HCT116 (cell line): ENCODE measurements at regions not wholly inside any gene's neighbourhood (a gene's known extent, or its start where the extent isn't known, plus 50 kb on each side); places are given as distances from the start of the nearest gene placed in this dataset.

Source experiments
- ATAC-seq: fragments of 200-7000 bp; cut with Tn5 transposase; 2 replicates; pipeline ENCODE4 v1.9.1; 2020; ENCODE audit warnings: mild to moderate bottlenecking, moderate library complexity
- BruUV-seq: library from RNA; stranded (reverse); fragments of 400-500 nt; replicated peaks from 2 replicates; lab custom pipeline; 2021; lab: Mats Ljungman, UMichigan
- CTCF ChIA-PET: fragments of 300-600 bp; sonication (Branson Sonifier 250); formaldehyde crosslinking; loops from one replicate; lab custom pipeline; 2021; ENCODE audit warnings: antibody characterized with exemption; lab: Charles Lee
- POLR2A ChIA-PET: fragments of 300-600, 350-600 bp; sonication (Branson Sonifier 250); formaldehyde crosslinking; loops from one replicate; lab custom pipeline; 2021; ENCODE audit warnings: antibody characterized with exemption; lab: Charles Lee
- RAD21 ChIA-PET, 2 experiments: fragments of 300-600 bp; sonication (Branson Sonifier 250); formaldehyde crosslinking; loops; one replicate each; lab custom pipeline; 2023; ENCODE audit warnings: low total read pairs in 2 of 2; ENCODE audit not compliant: uncharacterized antibody in 2 of 2, unreplicated experiment in 2 of 2, low non-redundant PET in 1 of 2; lab: Charles Lee
- DNase-seq: peaks from one replicate; pipeline ENCODE4 v3.0.0-alpha.2; 2010; ENCODE audit warnings: low read depth, low spot score
- H2AFZ ChIP-seq: fragments of 200-600 bp; shearing (Covaris generic), sonication (generic); 2 replicates; pipeline ENCODE4 v1.6.1; 2017; ENCODE audit warnings: low read depth, mixed run types, mixed read lengths, antibody characterized with exemption, low read length; ENCODE audit not compliant: poor library complexity, severe bottlenecking
- H3K27ac ChIP-seq: 2 replicates; pipeline ENCODE4 v1.5.1; 2012; ENCODE audit warnings: low read depth, low read length
- H3K27me3 ChIP-seq: fragments of 200-600 bp; sonication (generic); 2 replicates; pipeline ENCODE4 v1.6.1; 2016; ENCODE audit warnings: mixed run types, low read length, mixed read lengths; ENCODE audit not compliant: insufficient read depth
- H3K36me3 ChIP-seq, 2 experiments: fragments of 200-500 bp in 1 of 2; fragments of 200-600 bp in 1 of 2; sonication (Bioruptor generic) in 1 of 2; sonication (generic) in 1 of 2; 2 replicates each; pipeline versions ENCODE4 v1.5.1 to v1.6.1; 2014 to 2016; ENCODE audit warnings: low read length in 2 of 2, inconsistent platforms in 1 of 2, mixed read lengths in 1 of 2, mixed run types in 1 of 2; ENCODE audit not compliant: insufficient read depth in 2 of 2, control insufficient read depth in 1 of 2
- H3K4me1 ChIP-seq, 2 experiments: fragments of 200-600 bp in 1 of 2; sonication (generic) in 1 of 2; 2 replicates each; pipeline versions ENCODE4 v1.5.1 to v1.6.1; 2012 to 2017; ENCODE audit warnings: low read length in 2 of 2, inconsistent platforms in 1 of 2, mild to moderate bottlenecking in 1 of 2, mixed read lengths in 1 of 2, mixed run types in 1 of 2, moderate library complexity in 1 of 2; ENCODE audit not compliant: insufficient read depth in 2 of 2, control insufficient read depth in 1 of 2
- H3K4me2 ChIP-seq: fragments of 200-600 bp; sonication (generic); 2 replicates; pipeline ENCODE4 v1.6.1; 2017; ENCODE audit warnings: mixed run types, low read length, mixed read lengths
- H3K4me3 ChIP-seq, 2 experiments: fragments of 200-600 bp in 1 of 2; sonication (generic) in 1 of 2; replicated peaks in 1 of 2; 2 replicates each; pipeline ENCODE4 v1.5.1; 2011 to 2016; ENCODE audit warnings: low read length in 2 of 2, control low read depth in 1 of 2, low read depth in 1 of 2, mild to moderate bottlenecking in 1 of 2, mixed read lengths in 1 of 2, mixed run types in 1 of 2
- H3K79me2 ChIP-seq: fragments of 200-600 bp; sonication (generic); 2 replicates; pipeline ENCODE4 v1.6.1; 2017; ENCODE audit warnings: mild to moderate bottlenecking, mixed run types, low read length, moderate library complexity, mixed read lengths; ENCODE audit not compliant: insufficient read depth
- H3K9ac ChIP-seq: fragments of 200-600 bp; sonication (generic); 2 replicates; pipeline ENCODE4 v1.6.1; 2016; ENCODE audit warnings: low read length, mixed read lengths
- H3K9me2 ChIP-seq: fragments of 200-600 bp; sonication (generic), shearing (Covaris generic); 2 replicates; pipeline ENCODE4 v1.6.1; 2017; ENCODE audit warnings: mixed run types, mild to moderate bottlenecking, moderate library complexity; ENCODE audit not compliant: insufficient read depth
- H3K9me3 ChIP-seq, 2 experiments: fragments of 200-500 bp in 1 of 2; fragments of 200-600 bp in 1 of 2; sonication (Bioruptor generic) in 1 of 2; sonication (generic) in 1 of 2; 2 replicates each; pipeline ENCODE4 v1.6.1; 2014 to 2017; ENCODE audit warnings: low read length in 2 of 2, mixed read lengths in 2 of 2, inconsistent platforms in 1 of 2, low read depth in 1 of 2, mild to moderate bottlenecking in 1 of 2, mixed run types in 1 of 2, moderate library complexity in 1 of 2; ENCODE audit not compliant: control insufficient read depth in 1 of 2, insufficient read depth in 1 of 2
- H4K20me1 ChIP-seq: fragments of 200-600 bp; sonication (generic), shearing (Covaris generic); 2 replicates; pipeline ENCODE4 v1.6.1; 2017; ENCODE audit warnings: mixed run types, mild to moderate bottlenecking, moderate library complexity; ENCODE audit not compliant: insufficient read depth
- CBX3 ChIP-seq: IDR thresholded peaks from 2 replicates; pipeline ENCODE4 v1.6.1; 2012; ENCODE audit warnings: low read depth
- ELF1 ChIP-seq: IDR thresholded peaks from 2 replicates; pipeline ENCODE4 v1.6.1; 2012; ENCODE audit warnings: low read depth, borderline replicate concordance
- JUND ChIP-seq: IDR thresholded peaks from 2 replicates; pipeline ENCODE4 v1.6.1; 2012
- POLR2AphosphoS5 ChIP-seq: IDR thresholded peaks from 2 replicates; pipeline ENCODE4 v1.6.1; 2011; ENCODE audit warnings: mild to moderate bottlenecking, low read depth, low read length, moderate library complexity
- intact Hi-C: fragments of 100-400 bp; cut with micrococcal nuclease; formaldehyde crosslinking; loops from 2 replicates; pipeline ENCODE4 v1.10.0; 2022
- TF ChIP-seq, protein P1 (sequence below): IDR thresholded peaks from 2 replicates; pipeline ENCODE4 v1.6.1; 2012; ENCODE audit warnings: low read depth
- TF ChIP-seq, protein P2 (sequence below): IDR thresholded peaks from 2 replicates; pipeline ENCODE4 v1.6.1; 2012

DNA sequence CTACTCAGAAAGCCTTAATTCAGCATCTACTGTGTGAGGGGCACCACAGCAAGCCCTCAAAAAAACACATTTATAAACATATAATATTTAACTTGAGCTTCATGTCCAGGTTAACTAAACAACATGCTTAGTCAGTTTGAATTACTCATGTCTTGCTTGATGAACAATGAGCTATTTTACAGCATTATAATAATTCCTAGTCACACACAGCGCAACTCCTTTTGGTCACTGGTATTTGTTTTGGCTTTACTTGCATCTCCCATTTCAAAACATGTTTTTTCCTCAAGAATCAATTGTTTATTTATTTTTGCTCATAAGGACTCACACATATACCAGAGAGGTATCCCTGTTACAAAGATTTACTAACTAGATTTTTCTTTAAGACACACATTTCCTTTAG lies 616.7 kb upstream of the DAB2 start:
- no peaks in the 10 kb centered on the region for H3K4me1 ChIP-seq

More for the DNA sequence above, 616.7 kb upstream of the DAB2 start:
- Histone ChIP-seq H2AFZ (no peak overlapping the region), H3K27ac (no peak overlapping the region), H3K36me3 (no peaks in the 10 kb centered on the region), H3K4me2 (no peak overlapping the region), H3K79me2 (no peaks in the 10 kb centered on the region), H3K4me3 (no peak overlapping the region), H3K9ac (no peak overlapping the region), H3K9me3 (no peaks in the 10 kb centered on the region), H3K9me2 (no peaks in the 10 kb centered on the region; the same call in 1 of the 2 replicates), H4K20me1 (no peaks in the 10 kb centered on the region), H3K27me3 (no peaks in the 10 kb centered on the region)
- BruUV-seq = no TSS peak
- TF ChIP-seq, protein P1, sequence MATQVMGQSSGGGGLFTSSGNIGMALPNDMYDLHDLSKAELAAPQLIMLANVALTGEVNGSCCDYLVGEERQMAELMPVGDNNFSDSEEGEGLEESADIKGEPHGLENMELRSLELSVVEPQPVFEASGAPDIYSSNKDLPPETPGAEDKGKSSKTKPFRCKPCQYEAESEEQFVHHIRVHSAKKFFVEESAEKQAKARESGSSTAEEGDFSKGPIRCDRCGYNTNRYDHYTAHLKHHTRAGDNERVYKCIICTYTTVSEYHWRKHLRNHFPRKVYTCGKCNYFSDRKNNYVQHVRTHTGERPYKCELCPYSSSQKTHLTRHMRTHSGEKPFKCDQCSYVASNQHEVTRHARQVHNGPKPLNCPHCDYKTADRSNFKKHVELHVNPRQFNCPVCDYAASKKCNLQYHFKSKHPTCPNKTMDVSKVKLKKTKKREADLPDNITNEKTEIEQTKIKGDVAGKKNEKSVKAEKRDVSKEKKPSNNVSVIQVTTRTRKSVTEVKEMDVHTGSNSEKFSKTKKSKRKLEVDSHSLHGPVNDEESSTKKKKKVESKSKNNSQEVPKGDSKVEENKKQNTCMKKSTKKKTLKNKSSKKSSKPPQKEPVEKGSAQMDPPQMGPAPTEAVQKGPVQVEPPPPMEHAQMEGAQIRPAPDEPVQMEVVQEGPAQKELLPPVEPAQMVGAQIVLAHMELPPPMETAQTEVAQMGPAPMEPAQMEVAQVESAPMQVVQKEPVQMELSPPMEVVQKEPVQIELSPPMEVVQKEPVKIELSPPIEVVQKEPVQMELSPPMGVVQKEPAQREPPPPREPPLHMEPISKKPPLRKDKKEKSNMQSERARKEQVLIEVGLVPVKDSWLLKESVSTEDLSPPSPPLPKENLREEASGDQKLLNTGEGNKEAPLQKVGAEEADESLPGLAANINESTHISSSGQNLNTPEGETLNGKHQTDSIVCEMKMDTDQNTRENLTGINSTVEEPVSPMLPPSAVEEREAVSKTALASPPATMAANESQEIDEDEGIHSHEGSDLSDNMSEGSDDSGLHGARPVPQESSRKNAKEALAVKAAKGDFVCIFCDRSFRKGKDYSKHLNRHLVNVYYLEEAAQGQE = no peak
- TF ChIP-seq POLR2AphosphoS5 (no peak), JUND (no peak), ELF1 (no peak), CBX3 (no peak)
- TF ChIP-seq, protein P2, sequence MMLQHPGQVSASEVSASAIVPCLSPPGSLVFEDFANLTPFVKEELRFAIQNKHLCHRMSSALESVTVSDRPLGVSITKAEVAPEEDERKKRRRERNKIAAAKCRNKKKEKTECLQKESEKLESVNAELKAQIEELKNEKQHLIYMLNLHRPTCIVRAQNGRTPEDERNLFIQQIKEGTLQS = no peak
- ChIA-PET POLR2A (no interaction called here), CTCF (no interaction called here), RAD21 (no interaction called here)
- intact Hi-C loops = no loop called here
- no peak for DNase-seq
- ATAC-seq = no peak
